Naive thymus-derived CD4-positive, alpha-beta T cell (primary cell): ENCODE measurements at regions not wholly inside any gene's neighbourhood (a gene's known extent, or its start where the extent isn't known, plus 50 kb on each side); places are given as distances from the start of the nearest gene placed in this dataset.
"Not testable (repeated sequence)": the region's sequence is repeated elsewhere in the genome, so short reads cannot be mapped to it uniquely, and the experiment has no call there.

Experiments used
- ATAC-seq: fragments of 150-1000 bp; cut with Tn5 transposase; 2 replicates; pipeline ENCODE4 v1.10.0; 2021; ENCODE audit warnings: mild to moderate bottlenecking, moderate library complexity
- CTCF ChIA-PET: fragments of 350-600 bp; sonication (Branson Sonifier 250); formaldehyde crosslinking; loops from one replicate; lab custom pipeline; 2021; ENCODE audit warnings: antibody characterized with exemption; lab: Charles Lee
- POLR2A ChIA-PET: fragments of 350-600 bp; sonication (Branson Sonifier 250); formaldehyde crosslinking; loops from one replicate; lab custom pipeline; 2021; ENCODE audit warnings: antibody characterized with exemption, inconsistent platforms; lab: Charles Lee
- DNase-seq, 9 donors: peaks; one replicate each; pipeline versions ENCODE4 v3.0.0 to v3.0.0-alpha.2; 2020 to 2022; ENCODE audit warnings: mixed read lengths in 1 of 9
- H3K27ac ChIP-seq: one replicate; pipeline ENCODE4 v1.7.0; 2013; ENCODE audit warnings: mild to moderate bottlenecking, low read depth, low read length, moderate library complexity
- H3K27me3 ChIP-seq, 2 donors: one replicate each; pipeline ENCODE4 v1.7.0; 2013; ENCODE audit warnings: low read length in 2 of 2, mild to moderate bottlenecking in 2 of 2, moderate library complexity in 2 of 2; ENCODE audit not compliant: control insufficient read depth in 2 of 2, insufficient read depth in 2 of 2
- H3K36me3 ChIP-seq, 3 experiments: 1 replicate in 2 of 3; 2 replicates in 1 of 3; pipeline ENCODE4 v1.7.0; 2013; ENCODE audit warnings: low read length in 3 of 3, mild to moderate bottlenecking in 3 of 3, moderate library complexity in 1 of 3; ENCODE audit not compliant: insufficient read depth in 3 of 3, control insufficient read depth in 2 of 3
- H3K4me1 ChIP-seq, 2 donors: one replicate each; pipeline ENCODE4 v1.7.0; 2013; ENCODE audit warnings: low read length in 2 of 2, mild to moderate bottlenecking in 2 of 2, moderate library complexity in 1 of 2; ENCODE audit not compliant: control insufficient read depth in 2 of 2, insufficient read depth in 2 of 2
- H3K4me3 ChIP-seq: 2 replicates; pipeline ENCODE4 v1.7.0; 2013; ENCODE audit warnings: mild to moderate bottlenecking, low read length
- H3K9me3 ChIP-seq, 3 experiments: 1 replicate in 2 of 3; 2 replicates in 1 of 3; pipeline ENCODE4 v1.7.0; 2013; ENCODE audit warnings: low read length in 3 of 3; ENCODE audit not compliant: control insufficient read depth in 2 of 3
- H3K27ac Mint-ChIP-seq, 9 donors: one replicate each; pipeline ENCODE4 v1.8.0; 2020 to 2022; ENCODE audit warnings: mixed read lengths in 9 of 9, mild to moderate bottlenecking in 8 of 9, moderate library complexity in 5 of 9, inconsistent platforms in 2 of 9
- H3K27me3 Mint-ChIP-seq, 5 donors: one replicate each; pipeline ENCODE4 v1.8.0; 2021 to 2022; ENCODE audit warnings: mixed read lengths in 5 of 5, mild to moderate bottlenecking in 1 of 5
- H3K36me3 Mint-ChIP-seq, 5 donors: one replicate each; pipeline ENCODE4 v1.8.0; 2020 to 2022; ENCODE audit warnings: mixed read lengths in 5 of 5, mild to moderate bottlenecking in 3 of 5, inconsistent platforms in 1 of 5
- H3K4me1 Mint-ChIP-seq, 7 donors: one replicate each; pipeline ENCODE4 v1.8.0; 2020 to 2022; ENCODE audit warnings: mixed read lengths in 7 of 7, mild to moderate bottlenecking in 3 of 7, inconsistent platforms in 1 of 7
- H3K4me3 Mint-ChIP-seq, 10 donors: one replicate each; pipeline ENCODE4 v1.8.0; 2020 to 2022; ENCODE audit warnings: mild to moderate bottlenecking in 10 of 10, mixed read lengths in 10 of 10, moderate library complexity in 6 of 10, inconsistent platforms in 2 of 10
- H3K9me3 Mint-ChIP-seq, 11 donors: one replicate each; pipeline ENCODE4 v1.8.0; 2020 to 2022; ENCODE audit warnings: mixed read lengths in 11 of 11, mild to moderate bottlenecking in 4 of 11, inconsistent platforms in 1 of 11, moderate library complexity in 1 of 11
- intact Hi-C, 2 donors: fragments of 100-400 bp; cut with micrococcal nuclease; formaldehyde crosslinking; loops; one replicate each; pipeline ENCODE4 v1.15.1; 2023

DNA sequence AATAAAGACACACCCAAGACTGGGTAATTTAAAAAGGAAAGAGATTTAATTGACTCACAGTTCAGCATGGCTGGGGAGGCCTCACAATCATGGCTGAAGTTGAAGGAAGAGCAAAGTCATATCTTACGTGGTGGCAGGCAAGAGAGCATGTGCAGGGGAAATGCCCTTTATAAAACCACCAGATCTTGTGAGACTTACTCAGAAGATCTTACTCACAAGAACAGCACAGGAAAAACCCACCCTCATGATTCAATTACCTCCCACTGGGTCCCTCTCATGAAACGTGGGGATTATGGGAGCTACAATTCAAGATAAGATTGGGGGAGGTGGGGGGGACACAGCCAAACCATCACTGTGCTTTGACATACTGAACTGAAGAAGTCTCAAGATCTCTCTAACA, 800.0 kb downstream of the TENT5A start:
- H3K36me3 Mint-ChIP-seq, H3K36me3 ChIP-seq, DNase-seq, H3K27ac Mint-ChIP-seq, ATAC-seq, POLR2A ChIA-PET, H3K9me3 Mint-ChIP-seq, H3K4me3 Mint-ChIP-seq, H3K4me1 ChIP-seq, H3K27ac ChIP-seq, H3K4me1 Mint-ChIP-seq, H3K27me3 ChIP-seq, CTCF ChIA-PET, intact Hi-C loops, H3K4me3 ChIP-seq, H3K27me3 Mint-ChIP-seq, H3K9me3 ChIP-seq: not testable (repeated sequence)

DNA sequence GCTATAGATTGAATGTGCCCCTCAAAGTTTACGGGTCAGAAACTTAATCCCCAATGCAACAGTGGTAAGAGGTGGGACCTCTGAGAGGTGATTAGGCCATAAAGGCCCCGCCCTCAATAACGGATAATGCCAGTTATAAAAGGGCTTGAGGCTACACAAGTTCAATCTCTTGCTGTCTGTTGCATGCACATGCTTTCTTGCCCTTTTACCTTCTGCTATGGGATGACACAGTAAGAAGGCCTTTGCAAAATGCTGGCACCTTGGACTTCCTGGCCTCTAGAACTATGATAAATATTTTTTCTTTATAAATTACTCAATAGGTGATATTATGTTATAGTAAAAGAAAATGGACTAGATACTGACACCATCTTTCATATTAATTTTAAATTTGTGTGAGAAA, 806.1 kb downstream of the TENT5A start:
- no peak overlapping the region for H3K27ac Mint-ChIP-seq
- no peak for DNase-seq
- Histone ChIP-seq H3K9me3 (no peaks in the 10 kb centered on the region), H3K4me3 (no peak overlapping the region), H3K27ac (no peak overlapping the region), H3K36me3 (no peaks in the 10 kb centered on the region), H3K27me3 (no peaks in the 10 kb centered on the region), H3K4me1 (no peaks in the 10 kb centered on the region)
- ChIA-PET CTCF (no interaction called here), POLR2A (no interaction called here)
- peaks cover 0 to 3% (median 0%) of the 10 kb centered on the region in 11 donors for H3K9me3 Mint-ChIP-seq
- intact Hi-C loops = no loop called here
- ATAC-seq = no peak
- no peak overlapping the region for H3K4me3 Mint-ChIP-seq
- no peaks in the 10 kb centered on the region for H3K27me3 Mint-ChIP-seq
- no peaks in the 10 kb centered on the region for H3K4me1 Mint-ChIP-seq
- no peaks in the 10 kb centered on the region for H3K36me3 Mint-ChIP-seq

DNA sequence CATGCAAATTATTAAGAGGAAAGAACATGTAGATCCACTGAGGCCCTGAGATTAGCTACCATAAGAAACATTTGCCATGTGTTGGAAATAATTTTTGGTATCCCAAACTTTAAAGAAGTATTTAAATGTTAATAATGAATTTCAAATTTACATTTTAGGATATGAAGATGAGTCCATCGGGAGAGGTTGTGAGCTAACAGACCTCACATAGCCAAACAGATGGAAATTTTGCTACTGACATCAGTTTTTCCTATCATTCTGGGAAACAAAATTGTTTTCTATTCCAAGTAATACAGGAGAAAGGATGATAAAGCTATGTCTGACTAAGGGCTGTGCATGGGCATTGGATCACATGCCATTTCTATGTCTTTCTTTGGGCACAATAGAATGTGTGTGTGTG, 809.6 kb downstream of the TENT5A start:
- H3K27me3 ChIP-seq = no peaks in the 10 kb centered on the region
- no peaks in the 10 kb centered on the region for H3K9me3 ChIP-seq
- H3K36me3 Mint-ChIP-seq = no peaks in the 10 kb centered on the region
- H3K4me3 Mint-ChIP-seq = no peak overlapping the region
- no peaks in the 10 kb centered on the region for H3K27me3 Mint-ChIP-seq
- H3K9me3 Mint-ChIP-seq = peaks cover 0 to 9% (median 2%) of the 10 kb centered on the region in 11 donors
- no peak overlapping the region for H3K27ac Mint-ChIP-seq
- H3K4me3 ChIP-seq = no peak overlapping the region
- ChIA-PET CTCF (no interaction called here), POLR2A (no interaction called here)
- H3K4me1 Mint-ChIP-seq = no peaks in the 10 kb centered on the region
- DNase-seq (no peak), ATAC-seq (no peak)
- intact Hi-C loops = no loop called here
- no peaks in the 10 kb centered on the region for H3K4me1 ChIP-seq
- no peak overlapping the region for H3K27ac ChIP-seq
- H3K36me3 ChIP-seq = no peaks in the 10 kb centered on the region

DNA sequence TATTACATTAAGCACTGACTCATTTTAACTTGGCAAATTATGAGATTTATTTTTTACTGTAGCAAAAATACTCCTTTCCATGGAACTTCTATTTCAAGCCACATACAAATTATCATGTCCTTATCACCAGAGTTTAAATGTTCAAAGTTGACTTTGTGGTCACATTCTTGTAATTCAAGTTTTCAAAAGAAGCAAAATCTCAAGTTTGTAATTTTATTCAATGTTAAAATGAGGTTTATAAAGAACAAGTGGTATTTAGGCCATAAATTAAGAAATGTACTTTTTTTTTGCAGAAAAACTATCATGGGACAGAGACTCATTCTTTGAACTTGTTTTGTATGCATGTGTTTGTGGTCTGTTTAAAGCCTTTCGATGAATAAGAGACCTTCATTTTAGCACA, 811.5 kb downstream of the TENT5A start:
- Histone ChIP-seq H3K36me3 (no peaks in the 10 kb centered on the region), H3K27ac (no peak overlapping the region), H3K27me3 (no peaks in the 10 kb centered on the region), H3K9me3 (no peaks in the 10 kb centered on the region), H3K4me1 (no peaks in the 10 kb centered on the region), H3K4me3 (no peak overlapping the region)
- H3K9me3 Mint-ChIP-seq = peaks cover 0 to 23% (median 5%) of the 10 kb centered on the region in 11 donors
- DNase-seq = no peak
- H3K4me1 Mint-ChIP-seq = no peaks in the 10 kb centered on the region
- H3K27ac Mint-ChIP-seq = no peak overlapping the region
- no peak for ATAC-seq
- no peaks in the 10 kb centered on the region for H3K36me3 Mint-ChIP-seq
- intact Hi-C loops = no loop called here
- POLR2A ChIA-PET = no interaction called here
- H3K27me3 Mint-ChIP-seq = no peaks in the 10 kb centered on the region
- no peak overlapping the region for H3K4me3 Mint-ChIP-seq
- CTCF ChIA-PET = no interaction called here

DNA sequence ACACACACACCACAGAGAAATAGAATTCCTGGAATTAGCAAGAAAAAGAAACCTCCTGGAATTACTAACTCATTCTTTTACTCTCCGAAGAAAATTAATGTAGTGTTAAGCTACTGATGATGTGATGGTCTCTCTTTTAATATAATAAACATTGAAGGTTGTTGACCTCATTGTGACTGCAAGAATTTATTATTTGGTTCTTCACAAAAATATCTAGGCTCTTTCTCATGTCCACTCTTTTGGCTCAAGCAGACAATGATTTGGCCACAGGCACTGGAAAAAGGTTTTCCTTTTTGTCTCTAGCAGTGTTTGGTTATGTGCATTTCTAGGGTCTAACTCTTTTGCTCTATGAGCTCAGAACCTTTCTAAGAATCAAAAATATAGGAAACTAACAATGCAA, 811.9 kb downstream of the TENT5A start:
- ChIA-PET POLR2A (no interaction called here), CTCF (no interaction called here)
- Mint-ChIP-seq H3K9me3 (peaks cover 0 to 24% (median 6%) of the 10 kb centered on the region in 11 donors), H3K27ac (no peak overlapping the region), H3K36me3 (no peaks in the 10 kb centered on the region), H3K4me1 (no peaks in the 10 kb centered on the region), H3K4me3 (no peak overlapping the region), H3K27me3 (no peaks in the 10 kb centered on the region)
- ATAC-seq (no peak), DNase-seq (no peak)
- intact Hi-C loops = no loop called here
- Histone ChIP-seq H3K9me3 (no peaks in the 10 kb centered on the region), H3K27ac (no peak overlapping the region), H3K27me3 (no peaks in the 10 kb centered on the region), H3K4me3 (no peak overlapping the region), H3K36me3 (no peaks in the 10 kb centered on the region), H3K4me1 (no peaks in the 10 kb centered on the region)

DNA sequence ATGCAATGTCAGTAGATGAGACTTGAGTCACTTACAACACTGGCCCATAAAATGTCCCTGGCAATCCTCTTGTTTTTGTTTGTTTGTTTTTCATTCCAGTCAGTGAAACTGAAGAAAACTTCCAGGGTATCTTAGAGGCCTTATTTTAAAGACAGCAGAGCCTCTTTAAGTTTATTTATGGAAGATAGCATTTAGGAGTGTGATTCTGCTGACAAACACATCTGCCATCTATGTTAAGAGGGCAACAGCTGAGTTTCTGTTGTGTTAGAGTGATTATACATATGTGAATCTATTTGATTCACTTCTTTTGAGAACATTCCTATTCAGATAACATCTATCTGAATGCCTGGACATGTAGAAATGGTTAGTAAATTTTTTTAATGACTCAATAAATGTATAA, 812.6 kb downstream of the TENT5A start:
- no peaks in the 10 kb centered on the region for H3K36me3 ChIP-seq
- no peak for DNase-seq
- H3K36me3 Mint-ChIP-seq = no peaks in the 10 kb centered on the region
- no peak for ATAC-seq
- H3K4me3 Mint-ChIP-seq = no peak overlapping the region
- no peak overlapping the region for H3K27ac ChIP-seq
- ChIA-PET CTCF (interaction anchor here (0.7 kb wide), 1 partner anchor 20 kb away, joined by 3 read pairs; no protein-coding TSS in a partner anchor), POLR2A (no interaction called here)
- H3K27ac Mint-ChIP-seq = no peak overlapping the region
- no peaks in the 10 kb centered on the region for H3K4me1 ChIP-seq
- intact Hi-C loops = no loop called here
- peaks cover 0 to 24% (median 7%) of the 10 kb centered on the region in 11 donors for H3K9me3 Mint-ChIP-seq
- no peak overlapping the region for H3K4me3 ChIP-seq
- no peaks in the 10 kb centered on the region for H3K27me3 Mint-ChIP-seq
- H3K27me3 ChIP-seq = no peaks in the 10 kb centered on the region
- H3K9me3 ChIP-seq = no peaks in the 10 kb centered on the region
- H3K4me1 Mint-ChIP-seq = no peaks in the 10 kb centered on the region

DNA sequence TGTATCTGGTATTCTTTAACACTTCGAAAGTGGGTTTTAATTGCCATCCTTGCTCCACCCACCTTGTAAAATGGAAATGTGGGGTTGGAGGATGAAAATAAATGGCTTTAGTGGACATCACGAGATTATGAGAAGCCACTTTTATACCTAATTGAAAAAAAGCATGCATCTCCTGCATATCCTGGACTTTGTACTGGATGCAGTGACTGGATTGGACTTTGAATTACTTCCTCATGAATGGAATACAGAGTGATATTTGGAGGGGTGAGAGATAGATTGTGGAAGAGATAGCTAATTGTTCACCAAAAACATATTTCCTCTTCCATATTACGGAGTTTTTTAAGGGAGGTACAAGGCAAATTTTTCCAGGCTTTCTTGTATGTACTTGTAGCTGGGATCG, 813.0 kb downstream of the TENT5A start:
- H3K27me3 ChIP-seq = no peaks in the 10 kb centered on the region
- intact Hi-C loops = no loop called here
- no peaks in the 10 kb centered on the region for H3K9me3 ChIP-seq
- Mint-ChIP-seq H3K36me3 (no peaks in the 10 kb centered on the region), H3K9me3 (peaks cover 0 to 24% (median 9%) of the 10 kb centered on the region in 11 donors), H3K4me1 (no peaks in the 10 kb centered on the region), H3K27ac (no peak overlapping the region), H3K4me3 (no peak overlapping the region), H3K27me3 (no peaks in the 10 kb centered on the region)
- CTCF ChIA-PET = interaction anchor here (0.7 kb wide), 1 partner anchor 21 kb away, joined by 3 read pairs; no protein-coding TSS in a partner anchor
- ATAC-seq (no peak), DNase-seq (no peak)
- no peak overlapping the region for H3K27ac ChIP-seq
- POLR2A ChIA-PET = no interaction called here
- H3K36me3 ChIP-seq = no peaks in the 10 kb centered on the region
- no peaks in the 10 kb centered on the region for H3K4me1 ChIP-seq
- no peak overlapping the region for H3K4me3 ChIP-seq
